Cardiac muscle cell (in vitro differentiated cells and primary cell): ENCODE measurements at regions not wholly inside any gene's neighbourhood (a gene's known extent, or its start where the extent isn't known, plus 50 kb on each side); places are given as distances from the start of the nearest gene placed in this dataset.
"Not testable (repeated sequence)": the region's sequence is repeated elsewhere in the genome, so short reads cannot be mapped to it uniquely, and the experiment has no call there.

ENCODE experiments used
- DNase-seq, 2 donors: peaks; one replicate each; pipeline versions ENCODE4 v3.0.0 to v3.0.0-alpha.2; 2010 to 2017; ENCODE audit warnings: low read depth in 1 of 2, low spot score in 1 of 2
- H3K27ac ChIP-seq: fragments of 200-600 bp; sonication (generic); 2 replicates; pipeline ENCODE4 v1.5.1; 2016
- H3K27me3 ChIP-seq: fragments of 200-600 bp; sonication (generic); 2 replicates; pipeline ENCODE4 v1.6.0; 2016; ENCODE audit warnings: control low read depth
- H3K36me3 ChIP-seq: fragments of 200-600 bp; sonication (generic); 2 replicates; pipeline ENCODE4 v1.5.1; 2016; ENCODE audit warnings: control low read depth
- H3K4me1 ChIP-seq: fragments of 200-600 bp; sonication (generic); 2 replicates; pipeline ENCODE4 v1.8.1; 2017; ENCODE audit warnings: low read depth, mild to moderate bottlenecking, mixed run types
- H3K4me3 ChIP-seq: fragments of 200-600 bp; sonication (generic); 2 replicates; pipeline ENCODE4 v1.5.1; 2016; ENCODE audit warnings: mild to moderate bottlenecking
- H3K9me3 ChIP-seq: fragments of 200-600 bp; sonication (generic); 2 replicates; pipeline ENCODE4 v1.5.1; 2017; ENCODE audit warnings: low read depth, mild to moderate bottlenecking, control low read depth
- CTCF ChIP-seq: IDR thresholded peaks from 2 replicates; pipeline ENCODE4 v1.5.1; 2012; ENCODE audit warnings: low read depth, mild to moderate bottlenecking, low read length

DNA sequence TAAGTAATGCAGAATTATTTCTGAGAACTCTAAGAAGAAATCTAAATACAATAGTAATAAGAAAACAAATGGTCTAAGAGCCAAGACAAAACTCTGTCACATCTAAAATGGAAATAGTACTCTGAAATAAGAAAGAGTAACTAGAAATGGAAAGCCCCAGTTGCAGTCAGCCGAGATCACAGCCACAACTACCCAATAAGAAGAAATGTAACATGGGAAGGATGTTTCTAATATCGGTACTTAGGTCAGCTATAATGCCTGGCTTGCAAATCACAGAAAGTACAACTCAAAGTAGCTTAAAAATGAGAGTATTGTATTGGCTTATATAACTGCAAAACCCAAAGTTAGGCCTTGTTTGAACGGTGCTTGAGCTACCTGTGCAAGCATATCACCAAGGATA, 58.6 kb upstream of the USP25 start:
- Histone ChIP-seq H3K27me3 (no peaks in the 10 kb centered on the region), H3K9me3 (no peaks in the 10 kb centered on the region), H3K36me3 (no peaks in the 10 kb centered on the region), H3K4me1 (peaks cover 5% of the 10 kb centered on the region), H3K27ac (no peak overlapping the region), H3K4me3 (no peak overlapping the region)
- TF ChIP-seq CTCF: no peak
- no peak for DNase-seq

DNA sequence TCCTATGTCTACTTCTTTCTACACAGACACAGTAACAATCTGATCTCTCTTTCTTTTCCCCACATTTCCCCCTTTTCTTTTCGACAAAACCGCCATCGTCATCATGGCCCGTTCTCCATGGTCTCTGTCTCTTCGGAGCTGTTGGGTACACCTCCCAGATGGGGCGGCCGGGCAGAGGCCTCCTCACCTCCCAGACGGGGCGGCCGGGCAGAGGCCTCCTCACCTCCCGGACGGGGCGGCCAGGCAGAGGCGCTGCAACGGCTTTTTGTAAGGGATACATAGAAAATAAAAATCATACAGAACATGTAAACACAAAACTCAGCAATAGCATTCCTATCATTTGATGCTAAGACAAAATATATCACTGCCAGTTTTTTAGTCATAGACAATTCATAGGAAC, 57.2 kb upstream of the USP25 start:
- not testable (repeated sequence) for H3K27ac ChIP-seq, DNase-seq, H3K9me3 ChIP-seq, H3K27me3 ChIP-seq, H3K36me3 ChIP-seq, H3K4me1 ChIP-seq, H3K4me3 ChIP-seq

GRCh38 chr21:15676935-15677334, 52.8 kb upstream of the USP25 start:
- H3K27me3 ChIP-seq: no peaks in the 10 kb centered on the region
- no peak for TF ChIP-seq CTCF
- DNase-seq: no peak

GRCh38 chr21:15679630-15680029, 50.2 kb upstream of the USP25 start:
- Histone ChIP-seq H3K27me3 (no peaks in the 10 kb centered on the region), H3K36me3 (no peaks in the 10 kb centered on the region), H3K4me1 (no peaks in the 10 kb centered on the region), H3K9me3 (no peaks in the 10 kb centered on the region), H3K4me3 (no peak overlapping the region), H3K27ac (no peak overlapping the region)
- no peak for TF ChIP-seq CTCF
- DNase-seq: no peak

More at GRCh38 chr21:15676935-15677334, 52.8 kb upstream of the USP25 start:
- no peaks in the 10 kb centered on the region for H3K36me3 ChIP-seq
- H3K4me1 ChIP-seq: no peaks in the 10 kb centered on the region
- no peak overlapping the region for H3K4me3 ChIP-seq
- no peak overlapping the region for H3K27ac ChIP-seq
- H3K9me3 ChIP-seq: no peaks in the 10 kb centered on the region
